ENCODE measurements at regions not wholly inside any gene's neighbourhood (a gene's known extent, or its start where the extent isn't known, plus 50 kb on each side); places are given as distances from the start of the nearest gene placed in this dataset.

GRCh38 chr18:41754332-41754731, 200.7 kb upstream of the PIK3C3 start (continued):
- no peak for TF ChIP-seq REST (IDR thresholded peaks at IDR 0.05; ENCODE audit: unreplicated experiment)
- TF ChIP-seq ZNF114 (CRISPR knock-in tag; IDR thresholded peaks at IDR 0.05): no peak
- TF ChIP-seq JUNB (IDR thresholded peaks at IDR 0.05; ENCODE audit: unreplicated experiment): no peak
- TF ChIP-seq EZH2 (IDR thresholded peaks at IDR 0.05; ENCODE audit: low read depth, unreplicated experiment): no peak
- no peak for TF ChIP-seq CREB1 (CRISPR knock-in tag; IDR thresholded peaks at IDR 0.05; ENCODE audit: low read depth)
- no peak for TF ChIP-seq EZH2phosphoT487 (IDR thresholded peaks at IDR 0.05; ENCODE audit: unreplicated experiment)
- TF ChIP-seq NANOG (IDR thresholded peaks at IDR 0.05; ENCODE audit: borderline replicate concordance): no peak
- TF ChIP-seq POLR2AphosphoS5 (IDR thresholded peaks at IDR 0.05; ENCODE audit: low read depth): no peak

GRCh38 chr18:41753826-41754225, 201.2 kb upstream of the PIK3C3 start:
- no peak for ATAC-seq

More at GRCh38 chr18:41753826-41754225, 201.2 kb upstream of the PIK3C3 start:
- Histone ChIP-seq H3K4me1 (ENCODE audit: insufficient read depth) (peaks cover 9% of the 10 kb centered on the region), H2AFZ (no peak overlapping the region), H3K9me2 (ENCODE audit: insufficient read depth) (peaks cover 6% of the 10 kb centered on the region; the same call in 1 of the 2 replicates), H3K27ac (ENCODE audit: low read depth) (no peak overlapping the region), H3K36me3 (ENCODE audit: insufficient read depth) (no peaks in the 10 kb centered on the region), H3K27me3 (ENCODE audit: insufficient read depth) (no peaks in the 10 kb centered on the region), H3K79me2 (replicated peaks; ENCODE audit: insufficient read depth) (no peaks in the 10 kb centered on the region), H3K4me2 (no peak overlapping the region), H3K4me3 (no peak overlapping the region), H4K20me1 (replicated peaks; ENCODE audit: insufficient read depth) (no peaks in the 10 kb centered on the region), H3F3A (replicated peaks; ENCODE audit: low read depth) (no peaks in the 10 kb centered on the region)
- Mint-ChIP-seq H3K27me3 (ENCODE audit: insufficient read depth, low read depth, poor library complexity) (no peaks in the 10 kb centered on the region), H3K4me1 (peaks cover 9% of the 10 kb centered on the region), H3K9me3 (no peaks in the 10 kb centered on the region), H3K4me3 (no peak overlapping the region), H3K27ac (no peak overlapping the region), H3K36me3 (ENCODE audit: low read depth) (no peaks in the 10 kb centered on the region)
- no peak for DNase-seq (ENCODE audit: low spot score)
- no peak for TF ChIP-seq CTCF (conservative IDR thresholded peaks at IDR 0.05; ENCODE audit: low read depth in 2 of 2)
- no peak for TF ChIP-seq ZNF462 (CRISPR knock-in tag; IDR thresholded peaks at IDR 0.05)
- TF ChIP-seq CREB1 (CRISPR knock-in tag; IDR thresholded peaks at IDR 0.05; ENCODE audit: low read depth): no peak
- no peak for TF ChIP-seq ETS1 (IDR thresholded peaks at IDR 0.05)
- TF ChIP-seq EZH2phosphoT487 (IDR thresholded peaks at IDR 0.05; ENCODE audit: unreplicated experiment): no peak
- TF ChIP-seq EZH2 (IDR thresholded peaks at IDR 0.05; ENCODE audit: low read depth, unreplicated experiment): no peak

Measured in GM23338 (cell line).